KBM-7 (cell line): ENCODE measurements at regions not wholly inside any gene's neighbourhood (a gene's known extent, or its start where the extent isn't known, plus 50 kb on each side); places are given as distances from the start of the nearest gene placed in this dataset.
"Not testable (repeated sequence)": the region's sequence is repeated elsewhere in the genome, so short reads cannot be mapped to it uniquely, and the experiment has no call there.

ENCODE experiments used
- DNase-seq: peaks from one replicate; pipeline ENCODE4 v3.0.0-alpha.2; 2015
- in situ Hi-C: fragments of 300-500 bp; cut with MboI; formaldehyde crosslinking; loops from 2 replicates; pipeline ENCODE4 v1.14.3; 2020; ENCODE audit warnings: low sequenced_read_pairs, low pct_unique_long_range_greater_than_20kb, mixed read lengths

GRCh38 chr7:138388673-138389491 is 71.2 kb upstream of the TRIM24 start:
- DNase-seq: no peak

GRCh38 chr7:138395763-138396162 is 64.3 kb upstream of the TRIM24 start:
- in situ Hi-C loops: no loop called here
- DNase-seq: no peak

More at GRCh38 chr7:138388673-138389491, 71.2 kb upstream of the TRIM24 start:
- in situ Hi-C loops: no loop called here

GRCh38 chr7:138396251-138397070 is 63.6 kb upstream of the TRIM24 start:
- no peak for DNase-seq
- in situ Hi-C loops: no loop called here

GRCh38 chr7:138397071-138397433 is 63.0 kb upstream of the TRIM24 start:
- DNase-seq, in situ Hi-C loops: not testable (repeated sequence)

- in situ Hi-C loops: no loop called here
- no peak for DNase-seq
These were observed 61.2 kb upstream of the TRIM24 start for GRCh38 chr7:138398857-138399256.

GRCh38 chr7:138400400-138400886 is 59.6 kb upstream of the TRIM24 start:
- in situ Hi-C loops: no loop called here
- peak; percentile 76 for DNase-seq

GRCh38 chr7:138402749-138403148 is 57.3 kb upstream of the TRIM24 start:
- in situ Hi-C loops: no loop called here
- no peak for DNase-seq

- DNase-seq: no peak
- in situ Hi-C loops: no loop called here
These were observed 54.6 kb upstream of the TRIM24 start for GRCh38 chr7:138405496-138405895.

GRCh38 chr7:138407792-138408191 is 52.3 kb upstream of the TRIM24 start:
- in situ Hi-C loops: no loop called here

More at GRCh38 chr7:138407792-138408191, 52.3 kb upstream of the TRIM24 start:
- peak; percentile 38 for DNase-seq
